Activated CD8-positive, alpha-beta T cell treated with anti-CD3 and anti-CD28 coated beads for 36 hours (primary cell): ENCODE measurements at regions not wholly inside any gene's neighbourhood (a gene's known extent, or its start where the extent isn't known, plus 50 kb on each side); places are given as distances from the start of the nearest gene placed in this dataset.

Source experiments
- ATAC-seq: fragments of 200-7000 bp; cut with Tn5 transposase; one replicate; pipeline ENCODE4 v1.10.0; 2021; ENCODE audit warnings: mild to moderate bottlenecking, moderate library complexity
- CTCF ChIA-PET: fragments of 350-600 bp; sonication (Branson Sonifier 250); formaldehyde crosslinking; loops from one replicate; lab custom pipeline; 2021; ENCODE audit warnings: antibody characterized with exemption; lab: Charles Lee
- POLR2A ChIA-PET: fragments of 350-600 bp; sonication (Branson Sonifier 250); formaldehyde crosslinking; loops from one replicate; lab custom pipeline; 2021; ENCODE audit warnings: antibody characterized with exemption; lab: Charles Lee
- DNase-seq: peaks from one replicate; pipeline ENCODE4 v3.0.0-alpha.2; 2020
- H3K27ac Mint-ChIP-seq: one replicate; pipeline ENCODE4 v1.8.0; 2021; ENCODE audit warnings: mild to moderate bottlenecking, mixed read lengths
- H3K27me3 Mint-ChIP-seq: one replicate; pipeline ENCODE4 v1.8.0; 2021; ENCODE audit warnings: mixed read lengths
- H3K36me3 Mint-ChIP-seq: one replicate; pipeline ENCODE4 v1.8.0; 2021; ENCODE audit warnings: low read depth, mixed read lengths
- H3K4me1 Mint-ChIP-seq: one replicate; pipeline ENCODE4 v1.8.0; 2021; ENCODE audit warnings: low read depth, mixed read lengths
- H3K4me3 Mint-ChIP-seq: one replicate; pipeline ENCODE4 v1.8.0; 2021; ENCODE audit warnings: mild to moderate bottlenecking, moderate library complexity, mixed read lengths
- H3K9me3 Mint-ChIP-seq: one replicate; pipeline ENCODE4 v1.8.0; 2021; ENCODE audit warnings: mixed read lengths
- intact Hi-C: fragments of 100-400 bp; cut with micrococcal nuclease; formaldehyde crosslinking; loops from one replicate; pipeline ENCODE4 v1.10.0; 2022
- TF ChIP-seq, protein P1 (sequence below): fragments of 200-600 bp; IDR thresholded peaks from one replicate; pipeline ENCODE4 v1.8.0; 2022; ENCODE audit warnings: antibody characterized with exemption, mild to moderate bottlenecking

GRCh38 chr1:232507571-232507970 lies 122.4 kb downstream of the SIPA1L2 start:
- DNase-seq (no peak), ATAC-seq (no peak)
- Mint-ChIP-seq H3K9me3 (no peaks in the 10 kb centered on the region), H3K4me3 (no peak overlapping the region), H3K27me3 (no peaks in the 10 kb centered on the region), H3K27ac (no peak overlapping the region), H3K36me3 (no peaks in the 10 kb centered on the region), H3K4me1 (no peaks in the 10 kb centered on the region)
- CTCF ChIA-PET: interaction anchor here (1.6 kb wide), 1 partner anchor 9 kb away, joined by 6 read pairs; no protein-coding TSS in a partner anchor
- TF ChIP-seq, protein P1, sequence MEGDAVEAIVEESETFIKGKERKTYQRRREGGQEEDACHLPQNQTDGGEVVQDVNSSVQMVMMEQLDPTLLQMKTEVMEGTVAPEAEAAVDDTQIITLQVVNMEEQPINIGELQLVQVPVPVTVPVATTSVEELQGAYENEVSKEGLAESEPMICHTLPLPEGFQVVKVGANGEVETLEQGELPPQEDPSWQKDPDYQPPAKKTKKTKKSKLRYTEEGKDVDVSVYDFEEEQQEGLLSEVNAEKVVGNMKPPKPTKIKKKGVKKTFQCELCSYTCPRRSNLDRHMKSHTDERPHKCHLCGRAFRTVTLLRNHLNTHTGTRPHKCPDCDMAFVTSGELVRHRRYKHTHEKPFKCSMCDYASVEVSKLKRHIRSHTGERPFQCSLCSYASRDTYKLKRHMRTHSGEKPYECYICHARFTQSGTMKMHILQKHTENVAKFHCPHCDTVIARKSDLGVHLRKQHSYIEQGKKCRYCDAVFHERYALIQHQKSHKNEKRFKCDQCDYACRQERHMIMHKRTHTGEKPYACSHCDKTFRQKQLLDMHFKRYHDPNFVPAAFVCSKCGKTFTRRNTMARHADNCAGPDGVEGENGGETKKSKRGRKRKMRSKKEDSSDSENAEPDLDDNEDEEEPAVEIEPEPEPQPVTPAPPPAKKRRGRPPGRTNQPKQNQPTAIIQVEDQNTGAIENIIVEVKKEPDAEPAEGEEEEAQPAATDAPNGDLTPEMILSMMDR: no peak
- POLR2A ChIA-PET: no interaction called here
- intact Hi-C loops: no loop called here

- no peak overlapping the region for H3K27ac Mint-ChIP-seq
- TF ChIP-seq, protein P1: no peak
- ATAC-seq (no peak), DNase-seq (no peak)
- H3K4me1 Mint-ChIP-seq: no peaks in the 10 kb centered on the region
- CTCF ChIA-PET: no interaction called here
- no peaks in the 10 kb centered on the region for H3K27me3 Mint-ChIP-seq
- H3K36me3 Mint-ChIP-seq: no peaks in the 10 kb centered on the region
- no peak overlapping the region for H3K4me3 Mint-ChIP-seq
- intact Hi-C loops: no loop called here
- POLR2A ChIA-PET: no interaction called here
- no peaks in the 10 kb centered on the region for H3K9me3 Mint-ChIP-seq
Measured at GRCh38 chr1:232505884-232506283, 124.0 kb downstream of the SIPA1L2 start.

DNA sequence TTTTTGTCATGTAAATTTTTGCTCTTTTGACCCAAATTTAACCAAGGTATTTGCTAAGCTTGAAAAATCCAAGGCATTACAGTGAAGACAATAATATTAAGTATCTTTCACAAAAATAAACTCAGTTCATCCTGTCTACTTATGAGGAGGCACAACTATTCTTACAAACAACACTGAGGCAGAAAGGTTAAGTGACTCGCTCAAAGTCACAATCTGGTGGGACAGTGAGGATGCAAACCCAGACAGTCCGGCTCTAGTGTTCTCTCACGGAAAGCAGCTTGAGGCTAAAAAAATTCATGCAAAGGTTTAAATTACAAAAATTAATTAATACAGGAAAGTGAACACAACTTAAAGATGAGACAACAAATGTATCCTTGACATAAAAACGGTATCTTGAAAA lies 125.3 kb downstream of the SIPA1L2 start:
- no peaks in the 10 kb centered on the region for H3K4me1 Mint-ChIP-seq
- intact Hi-C loops: no loop called here
- no peak overlapping the region for H3K4me3 Mint-ChIP-seq
- H3K27me3 Mint-ChIP-seq: no peaks in the 10 kb centered on the region
- ATAC-seq: no peak
- no peaks in the 10 kb centered on the region for H3K36me3 Mint-ChIP-seq
- TF ChIP-seq, protein P1: no peak
- H3K9me3 Mint-ChIP-seq: no peaks in the 10 kb centered on the region
- no peak overlapping the region for H3K27ac Mint-ChIP-seq
- ChIA-PET POLR2A (no interaction called here), CTCF (no interaction called here)
- no peak for DNase-seq

DNA sequence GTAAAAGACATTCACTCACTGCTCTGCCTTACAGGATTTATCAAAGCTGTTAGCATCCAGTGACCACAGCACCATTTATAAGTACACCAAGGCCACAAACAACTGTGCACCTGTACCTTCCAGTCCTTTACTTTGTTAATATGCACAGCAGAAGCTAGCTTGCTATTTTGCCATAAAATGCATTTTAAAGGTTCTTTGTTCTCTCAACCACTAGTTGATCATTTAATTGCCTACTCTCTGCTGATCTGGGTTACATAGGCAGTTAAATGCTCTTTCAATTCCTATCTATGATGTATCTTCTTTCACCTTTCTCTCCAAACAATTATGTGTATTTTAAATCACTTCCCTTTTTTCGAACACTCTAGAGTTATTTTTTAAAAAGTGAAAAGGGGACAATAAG lies 126.4 kb downstream of the SIPA1L2 start:
- no peak for ATAC-seq

DNA sequence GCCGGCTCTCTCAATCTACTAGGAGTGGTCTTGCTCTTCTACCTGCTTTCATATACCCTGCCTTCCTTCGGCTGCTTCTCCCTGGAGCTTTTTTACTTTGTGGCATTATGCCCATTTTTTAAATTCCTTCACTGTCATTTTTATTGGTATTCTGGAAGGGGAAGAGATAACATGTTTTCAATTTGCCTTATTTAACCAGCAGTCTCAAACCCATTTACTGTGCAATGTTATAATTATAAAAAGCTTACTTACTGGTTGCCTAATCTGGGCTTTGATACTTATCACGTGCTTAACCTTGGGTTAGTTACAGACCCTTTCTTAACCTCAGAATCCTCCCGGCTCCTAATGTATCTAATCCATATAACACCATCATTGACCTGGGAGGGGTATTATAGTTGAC lies 128.1 kb downstream of the SIPA1L2 start:
- H3K27ac Mint-ChIP-seq: no peak overlapping the region
- ATAC-seq (no peak), DNase-seq (no peak)
- H3K4me1 Mint-ChIP-seq: no peaks in the 10 kb centered on the region
- POLR2A ChIA-PET: no interaction called here
- intact Hi-C loops: no loop called here
- CTCF ChIA-PET: no interaction called here
- no peak overlapping the region for H3K4me3 Mint-ChIP-seq
- H3K9me3 Mint-ChIP-seq: no peaks in the 10 kb centered on the region
- H3K36me3 Mint-ChIP-seq: no peaks in the 10 kb centered on the region
- H3K27me3 Mint-ChIP-seq: no peaks in the 10 kb centered on the region
- TF ChIP-seq, protein P1: no peak

More for the DNA sequence above, 126.4 kb downstream of the SIPA1L2 start:
- Mint-ChIP-seq H3K27me3 (no peaks in the 10 kb centered on the region), H3K9me3 (no peaks in the 10 kb centered on the region), H3K4me3 (no peak overlapping the region), H3K27ac (no peak overlapping the region), H3K36me3 (no peaks in the 10 kb centered on the region), H3K4me1 (no peaks in the 10 kb centered on the region)
- no peak for DNase-seq
- POLR2A ChIA-PET: no interaction called here
- intact Hi-C loops: no loop called here
- TF ChIP-seq, protein P1: no peak
- CTCF ChIA-PET: no interaction called here
